ENCODE measurements at regions not wholly inside any gene's neighbourhood (a gene's known extent, or its start where the extent isn't known, plus 50 kb on each side); places are given as distances from the start of the nearest gene placed in this dataset.

GRCh38 chr1:232307296-232308017 is 322.5 kb downstream of the SIPA1L2 start:
- no peak for TF ChIP-seq CTCF (IDR thresholded peaks at IDR 0.05; ENCODE audit: extremely low read depth in 1 of 2, insufficient read depth in 1 of 2, low read depth in 1 of 2, low read length in 2 of 2)
- TF ChIP-seq EZH2 (IDR thresholded peaks at IDR 0.05; ENCODE audit: borderline replicate concordance, low read depth, low read length, severe bottlenecking), result no peak
- no peak for TF ChIP-seq POLR2AphosphoS5 (IDR thresholded peaks at IDR 0.05; ENCODE audit: insufficient read depth, low read depth, low read length)
- no peak for TF ChIP-seq FOS (IDR thresholded peaks at IDR 0.05; ENCODE audit: borderline replicate concordance, insufficient read depth, low read length)

Data from endothelial cell of umbilical vein (primary cell).